ENCODE measurements at regions not wholly inside any gene's neighbourhood (a gene's known extent, or its start where the extent isn't known, plus 50 kb on each side); places are given as distances from the start of the nearest gene placed in this dataset.

DNA sequence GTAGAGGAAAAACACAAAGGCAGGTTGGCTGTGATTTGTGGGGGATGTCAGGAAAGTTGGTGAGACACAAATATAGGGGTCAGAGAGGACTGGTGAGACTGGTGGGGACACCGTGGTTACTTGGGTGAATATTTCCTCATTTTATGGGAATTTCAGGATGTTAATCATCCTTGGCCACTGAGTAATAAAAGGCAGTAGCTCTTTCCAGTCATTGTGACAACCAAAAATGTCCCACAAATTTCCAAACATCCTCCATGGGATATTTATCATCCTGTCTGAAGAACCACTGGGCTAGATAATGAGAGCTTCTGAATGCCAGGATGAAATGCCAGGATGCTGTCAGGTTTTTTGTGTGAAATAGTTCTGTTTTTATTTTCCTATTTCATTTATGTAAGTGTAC is 374.1 kb downstream of the CD109 start:
- no peaks in the 10 kb centered on the region for H3K4me1 Mint-ChIP-seq (ENCODE audit: low read depth)
- H3K9me3 Mint-ChIP-seq (ENCODE audit: low read depth): no peaks in the 10 kb centered on the region
- DNase-seq (ENCODE audit: low spot score, unreplicated experiment): no peak
- no peaks in the 10 kb centered on the region for H3K27me3 Mint-ChIP-seq
- no peak overlapping the region for H3K27ac Mint-ChIP-seq
- no peaks in the 10 kb centered on the region for H3K36me3 Mint-ChIP-seq (ENCODE audit: insufficient read depth)
- no peak overlapping the region for H3K4me3 Mint-ChIP-seq (ENCODE audit: low read depth)
- TF ChIP-seq CTCF (IDR thresholded peaks at IDR 0.05; ENCODE audit: unreplicated experiment): no peak

DNA sequence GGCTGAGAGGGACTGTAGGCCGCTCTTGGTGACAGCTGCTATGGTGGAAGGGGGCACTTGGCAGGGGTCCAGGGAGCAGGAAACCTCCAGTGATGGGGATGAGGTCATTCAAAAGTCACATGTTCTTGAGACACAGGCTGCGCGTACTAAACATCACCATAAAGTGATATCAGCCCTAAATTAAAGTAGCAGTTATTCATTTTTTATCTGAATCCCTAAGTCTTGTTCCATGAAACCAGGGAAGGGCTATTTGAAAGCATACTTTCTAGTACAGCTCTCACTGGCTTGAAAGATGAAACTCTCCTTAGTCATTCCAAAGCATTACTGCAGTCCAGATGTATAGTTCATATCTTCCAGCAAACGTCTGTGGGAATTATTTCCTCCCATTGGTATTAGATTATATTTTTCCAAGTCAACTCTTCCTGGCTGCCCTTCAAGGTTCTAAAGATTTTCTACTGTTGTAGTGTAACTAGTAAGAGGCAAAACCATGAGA is 373.1 kb downstream of the CD109 start:
- Mint-ChIP-seq H3K27ac (no peak overlapping the region), H3K9me3 (ENCODE audit: low read depth) (no peaks in the 10 kb centered on the region), H3K4me1 (ENCODE audit: low read depth) (no peaks in the 10 kb centered on the region), H3K4me3 (ENCODE audit: low read depth) (no peak overlapping the region), H3K36me3 (ENCODE audit: insufficient read depth) (no peaks in the 10 kb centered on the region), H3K27me3 (no peaks in the 10 kb centered on the region)
- DNase-seq (ENCODE audit: low spot score, unreplicated experiment): no peak
- TF ChIP-seq CTCF (IDR thresholded peaks at IDR 0.05; ENCODE audit: unreplicated experiment): no peak

DNA sequence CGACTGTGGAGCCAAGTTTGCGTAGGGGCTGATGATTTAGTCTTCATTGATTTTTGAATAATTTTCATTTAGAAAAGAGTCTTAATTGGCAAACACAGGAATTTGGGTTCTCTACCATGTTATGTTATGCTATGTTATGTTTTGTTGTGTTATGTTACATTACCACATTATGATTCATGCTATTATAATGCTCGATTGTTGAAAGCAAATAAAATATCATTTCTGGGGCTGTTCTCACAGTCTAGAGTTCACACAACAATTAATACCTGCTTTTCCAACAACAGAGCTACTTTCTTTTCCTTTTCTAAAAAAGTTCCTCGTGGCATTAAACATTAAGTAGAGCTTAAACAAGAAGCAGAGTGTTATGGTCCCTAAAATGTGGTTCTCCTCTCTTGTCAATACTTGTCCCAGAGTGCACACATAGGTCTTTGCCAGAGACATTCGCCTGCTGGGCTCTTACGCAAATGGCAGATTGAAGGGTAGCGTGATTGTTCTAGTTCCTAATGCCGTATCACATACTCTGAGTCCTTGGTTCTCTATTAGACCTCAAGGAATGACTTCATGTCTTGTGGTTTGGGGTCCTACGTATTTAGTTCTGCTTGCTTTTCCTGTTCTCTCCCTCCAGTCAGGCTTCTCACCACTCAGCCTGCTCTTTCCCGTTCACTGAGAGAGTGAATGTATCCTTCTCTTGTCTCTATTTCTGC is 370.3 kb downstream of the CD109 start:
- Mint-ChIP-seq H3K27ac (no peak overlapping the region), H3K36me3 (ENCODE audit: insufficient read depth) (no peaks in the 10 kb centered on the region), H3K9me3 (ENCODE audit: low read depth) (no peaks in the 10 kb centered on the region), H3K27me3 (no peaks in the 10 kb centered on the region), H3K4me1 (ENCODE audit: low read depth) (no peaks in the 10 kb centered on the region), H3K4me3 (ENCODE audit: low read depth) (no peak overlapping the region)
- DNase-seq (ENCODE audit: low spot score, unreplicated experiment): no peak
- TF ChIP-seq CTCF (IDR thresholded peaks at IDR 0.05; ENCODE audit: unreplicated experiment): no peak

- no peaks in the 10 kb centered on the region for H3K4me1 Mint-ChIP-seq (ENCODE audit: low read depth)
- no peak for TF ChIP-seq CTCF (IDR thresholded peaks at IDR 0.05; ENCODE audit: unreplicated experiment)
- H3K36me3 Mint-ChIP-seq (ENCODE audit: insufficient read depth): no peaks in the 10 kb centered on the region
- no peak for DNase-seq (ENCODE audit: low spot score, unreplicated experiment)
- no peaks in the 10 kb centered on the region for H3K9me3 Mint-ChIP-seq (ENCODE audit: low read depth)
- no peaks in the 10 kb centered on the region for H3K27me3 Mint-ChIP-seq
- H3K27ac Mint-ChIP-seq: no peak overlapping the region
- H3K4me3 Mint-ChIP-seq (ENCODE audit: low read depth): no peak overlapping the region
Measured at GRCh38 chr6:74065705-74066104, 369.7 kb downstream of the CD109 start.

DNA sequence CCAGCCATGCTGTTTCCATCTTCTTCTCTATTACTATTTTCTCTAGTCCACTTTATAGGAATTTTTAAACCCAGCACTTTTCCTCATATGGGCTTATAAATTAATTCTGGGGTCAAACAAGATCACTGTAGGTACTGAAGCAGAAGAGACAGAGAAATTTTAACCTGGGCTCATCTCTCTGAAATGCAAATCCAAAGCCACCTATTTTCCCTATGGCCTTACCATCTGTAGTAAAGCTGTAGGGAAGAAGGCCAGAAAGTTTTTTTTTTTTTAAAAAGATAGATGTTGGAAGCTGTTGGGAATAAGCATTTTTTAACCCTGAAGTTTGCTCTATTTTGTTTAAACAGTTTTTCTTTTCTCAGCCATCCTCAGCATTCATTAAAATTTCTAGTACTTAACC is 367.4 kb downstream of the CD109 start:
- no peak for TF ChIP-seq CTCF (IDR thresholded peaks at IDR 0.05; ENCODE audit: unreplicated experiment)
- Mint-ChIP-seq H3K27ac (no peak overlapping the region), H3K4me1 (ENCODE audit: low read depth) (no peaks in the 10 kb centered on the region), H3K27me3 (no peaks in the 10 kb centered on the region), H3K4me3 (ENCODE audit: low read depth) (no peak overlapping the region), H3K9me3 (ENCODE audit: low read depth) (peaks cover 3% of the 10 kb centered on the region), H3K36me3 (ENCODE audit: insufficient read depth) (no peaks in the 10 kb centered on the region)
- no peak for DNase-seq (ENCODE audit: low spot score, unreplicated experiment)
